ENCODE measurements at regions not wholly inside any gene's neighbourhood (a gene's known extent, or its start where the extent isn't known, plus 50 kb on each side); places are given as distances from the start of the nearest gene placed in this dataset.
"Not testable (repeated sequence)": the region's sequence is repeated elsewhere in the genome, so short reads cannot be mapped to it uniquely, and the experiment has no call there.

DNA sequence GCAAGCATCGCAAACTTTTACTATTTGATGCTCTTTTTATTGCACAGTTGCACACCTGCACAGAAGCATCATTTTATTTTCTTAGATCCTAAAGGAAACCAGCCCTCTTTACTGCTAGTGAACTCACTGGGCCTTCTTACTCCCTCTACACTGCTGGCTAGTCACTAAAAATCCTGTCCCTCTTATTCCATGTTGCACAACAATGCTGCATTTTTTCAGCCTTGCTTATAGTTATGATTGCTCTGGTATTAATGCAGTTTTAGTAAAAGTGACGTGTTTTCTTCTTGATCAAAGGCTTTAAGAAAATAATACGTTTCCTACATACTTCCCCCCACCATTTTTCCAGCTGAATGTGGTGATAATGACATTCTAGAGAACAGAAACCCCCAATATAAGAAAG is 132.9 kb upstream of the FAM3C start:
- no peaks in the 10 kb centered on the region for H3K79me2 ChIP-seq (ENCODE audit: control insufficient read depth, insufficient read depth, low read length)
- DNase-seq (ENCODE audit: low read depth, low spot score) (no peak), FAIRE-seq (no peak)
- H3K27ac ChIP-seq (ENCODE audit: control insufficient read depth, insufficient read depth, low read length) = no peak overlapping the region
- no peak overlapping the region for H3K4me3 ChIP-seq (ENCODE audit: control insufficient read depth in 2 of 3, extremely low read depth in 1 of 3, insufficient read depth in 2 of 3, low read depth in 1 of 3, low read length in 3 of 3)
- H3K9ac ChIP-seq (ENCODE audit: control insufficient read depth, extremely low read depth, insufficient read depth, low read length) = no peak overlapping the region
- no peak overlapping the region for H2AFZ ChIP-seq (ENCODE audit: control insufficient read depth, low read length)
- H3K9me1 ChIP-seq (ENCODE audit: control insufficient read depth, extremely low read depth, insufficient read depth, low read length) = no peaks in the 10 kb centered on the region
- H3K4me1 ChIP-seq (ENCODE audit: control insufficient read depth, extremely low read depth, insufficient read depth, low read length) = peaks cover 18% of the 10 kb centered on the region
- no peaks in the 10 kb centered on the region for H3K27me3 ChIP-seq (ENCODE audit: control insufficient read depth, extremely low read depth, insufficient read depth, low read length)
- no peak for TF ChIP-seq EZH2 (IDR thresholded peaks at IDR 0.05; ENCODE audit: low read length)
- TF ChIP-seq, protein P1, sequence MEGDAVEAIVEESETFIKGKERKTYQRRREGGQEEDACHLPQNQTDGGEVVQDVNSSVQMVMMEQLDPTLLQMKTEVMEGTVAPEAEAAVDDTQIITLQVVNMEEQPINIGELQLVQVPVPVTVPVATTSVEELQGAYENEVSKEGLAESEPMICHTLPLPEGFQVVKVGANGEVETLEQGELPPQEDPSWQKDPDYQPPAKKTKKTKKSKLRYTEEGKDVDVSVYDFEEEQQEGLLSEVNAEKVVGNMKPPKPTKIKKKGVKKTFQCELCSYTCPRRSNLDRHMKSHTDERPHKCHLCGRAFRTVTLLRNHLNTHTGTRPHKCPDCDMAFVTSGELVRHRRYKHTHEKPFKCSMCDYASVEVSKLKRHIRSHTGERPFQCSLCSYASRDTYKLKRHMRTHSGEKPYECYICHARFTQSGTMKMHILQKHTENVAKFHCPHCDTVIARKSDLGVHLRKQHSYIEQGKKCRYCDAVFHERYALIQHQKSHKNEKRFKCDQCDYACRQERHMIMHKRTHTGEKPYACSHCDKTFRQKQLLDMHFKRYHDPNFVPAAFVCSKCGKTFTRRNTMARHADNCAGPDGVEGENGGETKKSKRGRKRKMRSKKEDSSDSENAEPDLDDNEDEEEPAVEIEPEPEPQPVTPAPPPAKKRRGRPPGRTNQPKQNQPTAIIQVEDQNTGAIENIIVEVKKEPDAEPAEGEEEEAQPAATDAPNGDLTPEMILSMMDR (optimal IDR thresholded peaks at IDR 0.05 in 1 of 3, IDR thresholded peaks at IDR 0.05 in 1 of 3, conservative IDR thresholded peaks at IDR 0.05 in 1 of 3; ENCODE audit: extremely low read depth in 1 of 3, insufficient read depth in 2 of 3, low read length in 3 of 3) = no peak
- dilution Hi-C loops (cut with MboI; ENCODE audit: extremely low pct_ligation_motif_present, low sequenced_read_pairs) = no loop called here
- no peaks in the 10 kb centered on the region for H3K36me3 ChIP-seq (ENCODE audit: control insufficient read depth in 2 of 2, extremely low read depth in 1 of 2, insufficient read depth in 2 of 2, low read length in 2 of 2)
- no peaks in the 10 kb centered on the region for H3K9me3 ChIP-seq (ENCODE audit: control insufficient read depth, low read depth, low read length)
- H3K4me2 ChIP-seq (ENCODE audit: control insufficient read depth, extremely low read depth, insufficient read depth, low read depth, low read length) = no peak overlapping the region
- H4K20me1 ChIP-seq (ENCODE audit: control insufficient read depth, extremely low read depth, insufficient read depth, low read length) = no peaks in the 10 kb centered on the region

DNA sequence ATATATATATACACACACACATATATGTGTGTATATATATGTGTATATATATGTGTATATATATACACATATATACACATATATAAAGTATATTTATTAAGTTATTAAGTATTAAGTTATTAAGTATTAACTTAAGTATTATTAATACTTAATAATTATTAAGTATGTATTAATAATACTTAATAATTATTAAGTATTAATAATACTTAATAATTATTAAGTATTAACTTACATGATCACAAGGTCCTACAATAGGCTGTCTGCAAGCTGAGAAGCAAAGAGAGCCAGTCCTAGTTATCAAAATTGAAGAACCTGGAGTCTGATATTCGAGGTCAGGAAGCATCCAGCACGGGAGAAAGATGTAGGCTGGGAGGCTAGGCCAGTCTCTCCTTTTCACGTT is 130.1 kb upstream of the FAM3C start:
- H4K20me1 ChIP-seq (ENCODE audit: control insufficient read depth, extremely low read depth, insufficient read depth, low read length); dilution Hi-C loops (cut with MboI; ENCODE audit: extremely low pct_ligation_motif_present, low sequenced_read_pairs); H3K27me3 ChIP-seq (ENCODE audit: control insufficient read depth, extremely low read depth, insufficient read depth, low read length); H3K4me2 ChIP-seq (ENCODE audit: control insufficient read depth, extremely low read depth, insufficient read depth, low read depth, low read length); H3K9ac ChIP-seq (ENCODE audit: control insufficient read depth, extremely low read depth, insufficient read depth, low read length); DNase-seq (ENCODE audit: low read depth, low spot score); FAIRE-seq; H3K36me3 ChIP-seq (ENCODE audit: control insufficient read depth in 2 of 2, extremely low read depth in 1 of 2, insufficient read depth in 2 of 2, low read length in 2 of 2); H3K9me3 ChIP-seq (ENCODE audit: control insufficient read depth, low read depth, low read length); H3K27ac ChIP-seq (ENCODE audit: control insufficient read depth, insufficient read depth, low read length); H3K9me1 ChIP-seq (ENCODE audit: control insufficient read depth, extremely low read depth, insufficient read depth, low read length); H2AFZ ChIP-seq (ENCODE audit: control insufficient read depth, low read length); H3K79me2 ChIP-seq (ENCODE audit: control insufficient read depth, insufficient read depth, low read length); H3K4me3 ChIP-seq (ENCODE audit: control insufficient read depth in 2 of 3, extremely low read depth in 1 of 3, insufficient read depth in 2 of 3, low read depth in 1 of 3, low read length in 3 of 3): not testable (repeated sequence)
- H3K4me1 ChIP-seq (ENCODE audit: control insufficient read depth, extremely low read depth, insufficient read depth, low read length) = peaks cover 13% of the 10 kb centered on the region

DNA sequence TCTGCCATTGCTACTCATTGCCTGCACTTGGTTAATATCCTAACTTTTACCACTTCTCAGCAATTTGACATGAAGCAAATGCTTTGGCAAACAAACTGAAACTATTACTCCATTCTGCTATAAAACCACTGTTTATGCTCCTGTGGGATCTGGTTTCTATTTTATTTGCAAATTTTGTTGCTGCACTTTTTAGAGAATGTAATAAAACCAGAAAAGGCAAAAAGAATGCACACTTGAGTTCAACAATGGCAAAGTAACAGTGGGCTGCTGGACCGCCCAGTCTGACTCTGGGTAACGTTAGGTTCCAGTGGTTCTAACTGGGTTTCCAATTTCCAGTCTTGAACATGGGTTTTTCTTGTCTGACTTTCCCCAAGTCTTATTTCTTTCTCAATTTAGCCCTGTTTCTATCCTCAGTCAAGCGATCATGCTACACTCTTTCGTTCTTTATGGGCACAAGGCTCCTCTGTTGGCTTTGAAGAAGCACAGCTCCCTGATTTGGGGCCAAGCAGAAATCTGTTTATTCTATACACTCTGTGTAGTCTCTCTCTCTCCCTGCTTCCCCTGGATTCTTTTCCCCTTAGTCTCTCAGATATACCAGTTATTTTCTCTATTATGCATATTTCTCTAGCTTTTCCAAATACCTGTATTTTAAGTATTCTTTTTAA is 129.2 kb upstream of the FAM3C start:
- peaks cover 5% of the 10 kb centered on the region for H3K4me1 ChIP-seq (ENCODE audit: control insufficient read depth, extremely low read depth, insufficient read depth, low read length)
- H3K4me3 ChIP-seq (ENCODE audit: control insufficient read depth in 2 of 3, extremely low read depth in 1 of 3, insufficient read depth in 2 of 3, low read depth in 1 of 3, low read length in 3 of 3) = no peak overlapping the region
- no peak overlapping the region for H3K4me2 ChIP-seq (ENCODE audit: control insufficient read depth, extremely low read depth, insufficient read depth, low read depth, low read length)
- TF ChIP-seq EZH2 (IDR thresholded peaks at IDR 0.05; ENCODE audit: low read length) = no peak
- TF ChIP-seq, protein P1 (optimal IDR thresholded peaks at IDR 0.05 in 1 of 3, IDR thresholded peaks at IDR 0.05 in 1 of 3, conservative IDR thresholded peaks at IDR 0.05 in 1 of 3; ENCODE audit: extremely low read depth in 1 of 3, insufficient read depth in 2 of 3, low read length in 3 of 3) = no peak
- H4K20me1 ChIP-seq (ENCODE audit: control insufficient read depth, extremely low read depth, insufficient read depth, low read length) = no peaks in the 10 kb centered on the region
- no peaks in the 10 kb centered on the region for H3K9me1 ChIP-seq (ENCODE audit: control insufficient read depth, extremely low read depth, insufficient read depth, low read length)
- H3K79me2 ChIP-seq (ENCODE audit: control insufficient read depth, insufficient read depth, low read length) = no peaks in the 10 kb centered on the region
- DNase-seq (ENCODE audit: low read depth, low spot score) (no peak), FAIRE-seq (no peak)
- no peaks in the 10 kb centered on the region for H3K36me3 ChIP-seq (ENCODE audit: control insufficient read depth in 2 of 2, extremely low read depth in 1 of 2, insufficient read depth in 2 of 2, low read length in 2 of 2)
- dilution Hi-C loops (cut with MboI; ENCODE audit: extremely low pct_ligation_motif_present, low sequenced_read_pairs) = no loop called here
- H3K27me3 ChIP-seq (ENCODE audit: control insufficient read depth, extremely low read depth, insufficient read depth, low read length) = no peaks in the 10 kb centered on the region
- no peak overlapping the region for H3K9ac ChIP-seq (ENCODE audit: control insufficient read depth, extremely low read depth, insufficient read depth, low read length)
- no peak overlapping the region for H3K27ac ChIP-seq (ENCODE audit: control insufficient read depth, insufficient read depth, low read length)
- no peaks in the 10 kb centered on the region for H3K9me3 ChIP-seq (ENCODE audit: control insufficient read depth, low read depth, low read length)
- H2AFZ ChIP-seq (ENCODE audit: control insufficient read depth, low read length) = no peak overlapping the region

Measured in keratinocyte (primary cell).